ENCODE measurements at regions not wholly inside any gene's neighbourhood (a gene's known extent, or its start where the extent isn't known, plus 50 kb on each side); places are given as distances from the start of the nearest gene placed in this dataset.

- Histone ChIP-seq H3K27ac (ENCODE audit: low read depth, low read length) (no peak overlapping the region), H3F3A (ENCODE audit: control insufficient read depth, insufficient read depth) (no peaks in the 10 kb centered on the region), H3K79me2 (ENCODE audit: control insufficient read depth, low read length) (no peaks in the 10 kb centered on the region), H3K27me3 (ENCODE audit: control insufficient read depth, low read length) (no peaks in the 10 kb centered on the region), H3K4me3 (ENCODE audit: low read length) (peak overlapping the region; percentile 16; the same call in 1 of the 2 replicates), H3K4me1 (ENCODE audit: control insufficient read depth, low read length) (peaks cover 4% of the 10 kb centered on the region; the same call in 1 of the 2 replicates), H4K20me1 (ENCODE audit: control insufficient read depth, insufficient read depth, low read depth, low read length) (no peaks in the 10 kb centered on the region), H3K4me2 (ENCODE audit: low read length) (peak overlapping the region; percentile 40), H3K36me3 (ENCODE audit: control insufficient read depth, low read length) (no peaks in the 10 kb centered on the region), H3K9me2 (replicated peaks; ENCODE audit: control insufficient read depth, low read length) (no peaks in the 10 kb centered on the region), H3K9me3 (ENCODE audit: control insufficient read depth, insufficient read depth, low read length) (no peaks in the 10 kb centered on the region)
- TF ChIP-seq EZH2phosphoT487 (IDR thresholded peaks at IDR 0.05; ENCODE audit: borderline replicate concordance, low read length): no peak
- TF ChIP-seq CTCF (IDR thresholded peaks at IDR 0.05; ENCODE audit: low read depth, low read length, poor library complexity, severe bottlenecking): peak; percentile 98
Measured at GRCh38 chr9:107425101-107426025, 64.2 kb downstream of the KLF4 start.

GRCh38 chr9:107423540-107423939 lies 66.0 kb downstream of the KLF4 start:
- no peaks in the 10 kb centered on the region for H3K9me2 ChIP-seq (replicated peaks; ENCODE audit: control insufficient read depth, low read length)
- H3K4me2 ChIP-seq (ENCODE audit: low read length): no peak overlapping the region
- no peak for TF ChIP-seq CTCF (IDR thresholded peaks at IDR 0.05; ENCODE audit: low read depth, low read length, poor library complexity, severe bottlenecking)
- TF ChIP-seq EZH2phosphoT487 (IDR thresholded peaks at IDR 0.05; ENCODE audit: borderline replicate concordance, low read length): no peak
- no peaks in the 10 kb centered on the region for H3K79me2 ChIP-seq (ENCODE audit: control insufficient read depth, low read length)
- H3K4me3 ChIP-seq (ENCODE audit: low read length): no peak overlapping the region
- peaks cover 4% of the 10 kb centered on the region; the same call in 1 of the 2 replicates for H3K4me1 ChIP-seq (ENCODE audit: control insufficient read depth, low read length)
- H3K27ac ChIP-seq (ENCODE audit: low read depth, low read length): no peak overlapping the region
- H3K27me3 ChIP-seq (ENCODE audit: control insufficient read depth, low read length): no peaks in the 10 kb centered on the region
- no peaks in the 10 kb centered on the region for H4K20me1 ChIP-seq (ENCODE audit: control insufficient read depth, insufficient read depth, low read depth, low read length)
- no peaks in the 10 kb centered on the region for H3K36me3 ChIP-seq (ENCODE audit: control insufficient read depth, low read length)
- no peaks in the 10 kb centered on the region for H3K9me3 ChIP-seq (ENCODE audit: control insufficient read depth, insufficient read depth, low read length)
- H3F3A ChIP-seq (ENCODE audit: control insufficient read depth, insufficient read depth): no peaks in the 10 kb centered on the region

- TF ChIP-seq EZH2phosphoT487 (IDR thresholded peaks at IDR 0.05; ENCODE audit: borderline replicate concordance, low read length) (no peak), CTCF (IDR thresholded peaks at IDR 0.05; ENCODE audit: low read depth, low read length, poor library complexity, severe bottlenecking) (peak; percentile 78)
- Histone ChIP-seq H4K20me1 (ENCODE audit: control insufficient read depth, insufficient read depth, low read depth, low read length) (no peaks in the 10 kb centered on the region), H3K36me3 (ENCODE audit: control insufficient read depth, low read length) (no peaks in the 10 kb centered on the region), H3K79me2 (ENCODE audit: control insufficient read depth, low read length) (no peaks in the 10 kb centered on the region), H3K9me2 (replicated peaks; ENCODE audit: control insufficient read depth, low read length) (no peaks in the 10 kb centered on the region), H3K4me1 (ENCODE audit: control insufficient read depth, low read length) (peaks cover 4% of the 10 kb centered on the region; the same call in 1 of the 2 replicates), H3F3A (ENCODE audit: control insufficient read depth, insufficient read depth) (no peaks in the 10 kb centered on the region), H3K9me3 (ENCODE audit: control insufficient read depth, insufficient read depth, low read length) (no peaks in the 10 kb centered on the region), H3K27ac (ENCODE audit: low read depth, low read length) (no peak overlapping the region), H3K4me3 (ENCODE audit: low read length) (no peak overlapping the region), H3K4me2 (ENCODE audit: low read length) (no peak overlapping the region), H3K27me3 (ENCODE audit: control insufficient read depth, low read length) (no peaks in the 10 kb centered on the region)
Measured at GRCh38 chr9:107422189-107423185, 67.1 kb downstream of the KLF4 start.

Data from DOHH2 (cell line).